ENCODE measurements at regions not wholly inside any gene's neighbourhood (a gene's known extent, or its start where the extent isn't known, plus 50 kb on each side); places are given as distances from the start of the nearest gene placed in this dataset.

- DNase-seq (ENCODE audit: low read depth, low spot score) (no peak), FAIRE-seq (no peak)
- Histone ChIP-seq H2AFZ (ENCODE audit: control insufficient read depth, low read length) (no peak overlapping the region), H3K27me3 (ENCODE audit: control insufficient read depth, extremely low read depth, insufficient read depth, low read length) (no peaks in the 10 kb centered on the region), H3K9me1 (ENCODE audit: control insufficient read depth, extremely low read depth, insufficient read depth, low read length) (no peaks in the 10 kb centered on the region), H3K4me1 (ENCODE audit: control insufficient read depth, extremely low read depth, insufficient read depth, low read length) (no peaks in the 10 kb centered on the region), H3K79me2 (ENCODE audit: control insufficient read depth, insufficient read depth, low read length) (no peaks in the 10 kb centered on the region), H3K9ac (ENCODE audit: control insufficient read depth, extremely low read depth, insufficient read depth, low read length) (no peak overlapping the region), H3K36me3 (ENCODE audit: control insufficient read depth in 2 of 2, extremely low read depth in 1 of 2, insufficient read depth in 2 of 2, low read length in 2 of 2) (no peaks in the 10 kb centered on the region), H3K9me3 (ENCODE audit: control insufficient read depth, low read depth, low read length) (no peaks in the 10 kb centered on the region), H4K20me1 (ENCODE audit: control insufficient read depth, extremely low read depth, insufficient read depth, low read length) (no peaks in the 10 kb centered on the region), H3K27ac (ENCODE audit: control insufficient read depth, insufficient read depth, low read length) (no peak overlapping the region), H3K4me3 (ENCODE audit: control insufficient read depth in 2 of 3, extremely low read depth in 1 of 3, insufficient read depth in 2 of 3, low read depth in 1 of 3, low read length in 3 of 3) (no peak overlapping the region), H3K4me2 (ENCODE audit: control insufficient read depth, extremely low read depth, insufficient read depth, low read depth, low read length) (no peak overlapping the region)
- dilution Hi-C loops (cut with MboI; ENCODE audit: extremely low pct_ligation_motif_present, low sequenced_read_pairs), result no loop called here
- no peak for TF ChIP-seq EZH2 (IDR thresholded peaks at IDR 0.05; ENCODE audit: low read length)
- TF ChIP-seq CTCF (optimal IDR thresholded peaks at IDR 0.05 in 1 of 3, IDR thresholded peaks at IDR 0.05 in 1 of 3, conservative IDR thresholded peaks at IDR 0.05 in 1 of 3; ENCODE audit: extremely low read depth in 1 of 3, insufficient read depth in 2 of 3, low read length in 3 of 3), result peak in 2 of 3 experiments; percentile 21 to 27
Observed at GRCh38 chr13:67416047-67416925, 186.2 kb upstream of the PCDH9 start.

- Histone ChIP-seq H3K4me2 (ENCODE audit: control insufficient read depth, extremely low read depth, insufficient read depth, low read depth, low read length) (no peak overlapping the region), H3K9ac (ENCODE audit: control insufficient read depth, extremely low read depth, insufficient read depth, low read length) (no peak overlapping the region), H3K27me3 (ENCODE audit: control insufficient read depth, extremely low read depth, insufficient read depth, low read length) (no peaks in the 10 kb centered on the region), H3K36me3 (ENCODE audit: control insufficient read depth in 2 of 2, extremely low read depth in 1 of 2, insufficient read depth in 2 of 2, low read length in 2 of 2) (no peaks in the 10 kb centered on the region), H2AFZ (ENCODE audit: control insufficient read depth, low read length) (no peak overlapping the region), H3K9me3 (ENCODE audit: control insufficient read depth, low read depth, low read length) (no peaks in the 10 kb centered on the region), H3K4me3 (ENCODE audit: control insufficient read depth in 2 of 3, extremely low read depth in 1 of 3, insufficient read depth in 2 of 3, low read depth in 1 of 3, low read length in 3 of 3) (no peak overlapping the region), H4K20me1 (ENCODE audit: control insufficient read depth, extremely low read depth, insufficient read depth, low read length) (no peaks in the 10 kb centered on the region), H3K4me1 (ENCODE audit: control insufficient read depth, extremely low read depth, insufficient read depth, low read length) (no peaks in the 10 kb centered on the region), H3K27ac (ENCODE audit: control insufficient read depth, insufficient read depth, low read length) (no peak overlapping the region), H3K79me2 (ENCODE audit: control insufficient read depth, insufficient read depth, low read length) (no peaks in the 10 kb centered on the region), H3K9me1 (ENCODE audit: control insufficient read depth, extremely low read depth, insufficient read depth, low read length) (no peaks in the 10 kb centered on the region)
- DNase-seq (ENCODE audit: low read depth, low spot score) (no peak), FAIRE-seq (no peak)
- TF ChIP-seq EZH2 (IDR thresholded peaks at IDR 0.05; ENCODE audit: low read length) (no peak), CTCF (optimal IDR thresholded peaks at IDR 0.05 in 1 of 3, IDR thresholded peaks at IDR 0.05 in 1 of 3, conservative IDR thresholded peaks at IDR 0.05 in 1 of 3; ENCODE audit: extremely low read depth in 1 of 3, insufficient read depth in 2 of 3, low read length in 3 of 3) (no peak)
- dilution Hi-C loops (cut with MboI; ENCODE audit: extremely low pct_ligation_motif_present, low sequenced_read_pairs), result no loop called here
Observed at GRCh38 chr13:67410645-67411044, 180.5 kb upstream of the PCDH9 start.

Data from keratinocyte (primary cell).